Testis (tissue), 2 donors: ENCODE measurements at regions not wholly inside any gene's neighbourhood (a gene's known extent, or its start where the extent isn't known, plus 50 kb on each side); places are given as distances from the start of the nearest gene placed in this dataset.

Experiments used
- DNase-seq: peaks from one replicate; pipeline ENCODE4 v3.0.0-alpha.2; 2019
- H3K27ac ChIP-seq, 2 donors: fragments of 200-600 bp; sonication (generic); one replicate each; pipeline ENCODE4 v1.5.1; 2019
- H3K27me3 ChIP-seq: fragments of 200-600 bp; sonication (generic); one replicate; pipeline ENCODE4 v1.5.1; 2019
- H3K36me3 ChIP-seq: fragments of 200-600 bp; sonication (generic); one replicate; pipeline ENCODE4 v1.5.1; 2017; ENCODE audit warnings: low read depth; ENCODE audit errors: missing control alignments
- H3K4me1 ChIP-seq: fragments of 200-600 bp; sonication (generic); one replicate; pipeline ENCODE4 v1.5.1; 2019
- H3K4me3 ChIP-seq, 2 donors: fragments of 200-600 bp; sonication (generic); one replicate each; pipeline ENCODE4 v1.5.1; 2017 to 2019
- H3K9me3 ChIP-seq: fragments of 200-600 bp; sonication (generic); one replicate; pipeline ENCODE4 v1.5.1; 2017
- POLR2A ChIP-seq: fragments of 450-650 bp; IDR thresholded peaks from one replicate; pipeline ENCODE4 v1.6.1; 2017; ENCODE audit warnings: antibody characterized with exemption, mild to moderate bottlenecking, moderate library complexity
- WGBS, 2 donors: methylation state at CpG; one replicate each; pipeline ENCODE4 v1.1.5; 2018; 5-methylcytosine and 5-hydroxymethylcytosine counted together
- intact Hi-C: fragments of 100-400 bp; cut with DNase I; formaldehyde crosslinking; loops from one replicate; pipeline ENCODE4 v1.15.1; 2023; ENCODE audit warnings: low total_unique reads
- TF ChIP-seq, protein P1 (sequence below), 3 experiments: fragments of 450-650 bp in 2 of 3; fragments of 200-600 bp in 1 of 3; sonication (generic) in 1 of 3; IDR thresholded peaks; one replicate each; pipeline ENCODE4 v1.5.1; 2016 to 2019; ENCODE audit warnings: antibody characterized with exemption in 3 of 3, mild to moderate bottlenecking in 2 of 3, moderate library complexity in 1 of 3

DNA sequence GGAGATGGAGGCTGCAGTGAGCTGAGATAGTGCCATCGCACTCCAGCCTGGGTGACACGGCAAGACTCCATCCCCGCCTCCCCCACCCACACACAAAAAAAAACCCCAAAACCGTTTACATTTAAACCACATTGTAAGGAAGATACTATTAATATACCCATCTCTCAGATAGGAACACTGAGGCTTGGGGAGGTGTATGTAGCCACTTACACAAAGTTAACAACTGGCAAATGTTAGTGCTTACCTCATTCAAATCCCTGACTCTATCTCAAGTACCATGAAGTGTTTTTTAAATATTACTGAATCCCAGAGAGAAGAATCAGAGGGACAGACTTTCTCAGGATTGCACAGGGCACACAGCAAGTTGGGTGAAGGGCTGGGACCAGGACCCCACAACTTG lies 164.5 kb downstream of the MIAT start:
- WGBS, 2 donors = 90 to 94% methylated on average over 4 of the region's 4 CpGs
- H3K27ac ChIP-seq = no peak overlapping the region
- H3K9me3 ChIP-seq = no peaks in the 10 kb centered on the region
- TF ChIP-seq POLR2A = no peak
- TF ChIP-seq, protein P1, sequence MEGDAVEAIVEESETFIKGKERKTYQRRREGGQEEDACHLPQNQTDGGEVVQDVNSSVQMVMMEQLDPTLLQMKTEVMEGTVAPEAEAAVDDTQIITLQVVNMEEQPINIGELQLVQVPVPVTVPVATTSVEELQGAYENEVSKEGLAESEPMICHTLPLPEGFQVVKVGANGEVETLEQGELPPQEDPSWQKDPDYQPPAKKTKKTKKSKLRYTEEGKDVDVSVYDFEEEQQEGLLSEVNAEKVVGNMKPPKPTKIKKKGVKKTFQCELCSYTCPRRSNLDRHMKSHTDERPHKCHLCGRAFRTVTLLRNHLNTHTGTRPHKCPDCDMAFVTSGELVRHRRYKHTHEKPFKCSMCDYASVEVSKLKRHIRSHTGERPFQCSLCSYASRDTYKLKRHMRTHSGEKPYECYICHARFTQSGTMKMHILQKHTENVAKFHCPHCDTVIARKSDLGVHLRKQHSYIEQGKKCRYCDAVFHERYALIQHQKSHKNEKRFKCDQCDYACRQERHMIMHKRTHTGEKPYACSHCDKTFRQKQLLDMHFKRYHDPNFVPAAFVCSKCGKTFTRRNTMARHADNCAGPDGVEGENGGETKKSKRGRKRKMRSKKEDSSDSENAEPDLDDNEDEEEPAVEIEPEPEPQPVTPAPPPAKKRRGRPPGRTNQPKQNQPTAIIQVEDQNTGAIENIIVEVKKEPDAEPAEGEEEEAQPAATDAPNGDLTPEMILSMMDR (IDR thresholded peaks at IDR 0.05) = no peak
- intact Hi-C loops = no loop called here
- no peak overlapping the region for H3K4me3 ChIP-seq
- no peaks in the 10 kb centered on the region for H3K27me3 ChIP-seq
- H3K36me3 ChIP-seq = no peaks in the 10 kb centered on the region
- no peak for DNase-seq
- no peaks in the 10 kb centered on the region for H3K4me1 ChIP-seq

DNA sequence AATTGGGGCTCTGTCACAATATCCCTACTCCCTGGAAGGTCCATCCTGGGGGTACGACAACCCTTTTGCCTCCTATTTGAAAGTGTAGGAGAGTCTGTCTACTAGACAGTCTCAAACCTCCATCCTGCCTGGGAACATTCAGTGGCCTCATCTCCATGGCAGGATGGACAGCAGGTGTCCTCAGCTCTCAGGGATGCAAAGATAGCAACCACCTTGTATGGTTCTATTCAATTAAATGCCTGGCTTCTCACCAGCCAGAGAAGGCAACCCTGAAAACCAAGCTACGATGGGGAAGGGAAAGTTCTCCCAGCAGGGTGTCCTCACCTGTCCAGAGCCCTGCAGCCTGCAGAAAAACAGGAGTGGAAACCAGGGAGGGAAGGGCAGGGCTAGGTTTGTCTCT lies 164.9 kb downstream of the MIAT start:
- Histone ChIP-seq H3K36me3 (no peaks in the 10 kb centered on the region), H3K27ac (no peak overlapping the region), H3K9me3 (no peaks in the 10 kb centered on the region), H3K27me3 (no peaks in the 10 kb centered on the region), H3K4me3 (no peak overlapping the region), H3K4me1 (no peaks in the 10 kb centered on the region)
- intact Hi-C loops = no loop called here
- no peak for DNase-seq
- TF ChIP-seq, protein P1 (IDR thresholded peaks at IDR 0.05) = no peak
- TF ChIP-seq POLR2A = no peak
- WGBS, 2 donors = 63 to 69% methylated on average over 2 of the region's 2 CpGs

DNA sequence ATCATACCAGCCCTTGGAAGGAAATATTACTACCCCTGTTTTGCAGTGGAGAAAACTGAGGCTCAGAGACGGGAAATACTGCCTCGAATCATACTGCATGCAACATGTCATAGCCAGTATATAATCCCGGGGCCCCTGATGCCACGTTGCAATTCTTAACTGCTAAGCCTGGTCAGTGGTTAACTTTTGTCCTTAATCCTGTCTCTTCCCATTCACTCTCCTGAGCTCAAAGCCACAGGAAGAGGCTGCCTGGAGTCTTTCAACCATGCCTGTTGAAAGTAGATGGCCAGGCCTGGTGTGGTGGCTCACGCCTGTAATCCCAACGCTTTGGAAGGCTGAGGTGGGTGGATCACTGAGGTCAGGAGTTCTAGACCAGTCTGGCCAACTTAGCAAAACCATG lies 166.6 kb downstream of the MIAT start:
- no peaks in the 10 kb centered on the region for H3K27me3 ChIP-seq
- no peak for DNase-seq
- no peak for TF ChIP-seq POLR2A
- TF ChIP-seq, protein P1 (IDR thresholded peaks at IDR 0.05) = no peak
- no peaks in the 10 kb centered on the region for H3K4me1 ChIP-seq
- H3K9me3 ChIP-seq = no peaks in the 10 kb centered on the region
- H3K4me3 ChIP-seq = no peak overlapping the region
- H3K36me3 ChIP-seq = no peaks in the 10 kb centered on the region
- WGBS, 2 donors = 83 to 89% methylated on average over 6 of the region's 6 CpGs
- no peak overlapping the region for H3K27ac ChIP-seq
- intact Hi-C loops = no loop called here

DNA sequence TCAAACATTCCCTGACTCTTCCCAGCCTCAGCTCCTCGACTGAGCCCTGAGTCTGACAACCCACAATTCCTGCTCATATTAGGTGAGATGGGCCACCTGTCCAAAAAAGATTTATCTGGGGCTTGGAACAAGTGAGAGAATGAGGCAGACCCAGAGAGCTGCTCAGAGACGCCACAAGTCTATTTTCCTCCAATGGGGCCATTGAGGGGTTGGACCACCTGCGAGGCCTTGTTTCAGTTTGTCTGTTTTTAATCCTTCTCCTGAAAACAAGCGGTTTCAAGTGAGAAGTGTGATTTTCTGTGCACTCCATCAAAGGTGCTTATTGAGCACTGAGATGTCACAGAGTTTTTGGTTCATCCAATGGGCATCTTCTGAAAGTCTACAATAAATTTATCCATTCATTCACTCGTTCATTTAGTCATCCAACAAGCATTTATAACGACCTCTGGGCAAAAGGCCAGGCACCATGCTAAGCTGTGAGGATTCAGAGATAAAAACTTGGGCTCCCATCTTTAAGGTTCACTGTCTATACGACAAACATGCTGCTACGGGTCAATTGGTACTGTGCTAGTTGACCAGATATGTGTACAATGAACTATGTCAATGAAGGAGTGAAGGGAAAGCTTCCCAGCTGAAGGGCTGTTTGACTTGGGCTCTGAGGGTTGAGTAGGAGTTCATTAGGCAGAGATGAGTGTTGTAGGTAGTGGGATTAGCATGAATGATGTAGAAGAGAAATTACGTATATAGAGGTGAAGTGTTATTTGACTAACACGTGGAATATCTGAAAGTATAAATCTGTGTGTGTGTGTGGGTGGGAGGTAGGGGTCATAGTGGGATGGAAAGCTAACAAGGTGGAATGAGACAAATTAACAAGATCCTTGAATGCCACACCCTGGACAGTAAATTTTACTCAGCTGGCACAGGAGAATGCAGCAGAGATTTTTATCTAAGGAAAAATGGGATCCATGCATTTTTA lies 168.9 kb downstream of the MIAT start:
- intact Hi-C loops = no loop called here
- 73 to 76% methylated on average over 10 of the region's 10 CpGs for WGBS, 2 donors
- no peak for TF ChIP-seq POLR2A
- TF ChIP-seq, protein P1 (IDR thresholded peaks at IDR 0.05) = no peak
- no peaks in the 10 kb centered on the region for H3K36me3 ChIP-seq
- H3K9me3 ChIP-seq = no peaks in the 10 kb centered on the region
- no peak for DNase-seq
- no peaks in the 10 kb centered on the region for H3K27me3 ChIP-seq
- no peak overlapping the region for H3K27ac ChIP-seq
- H3K4me1 ChIP-seq = no peaks in the 10 kb centered on the region
- H3K4me3 ChIP-seq = no peak overlapping the region

DNA sequence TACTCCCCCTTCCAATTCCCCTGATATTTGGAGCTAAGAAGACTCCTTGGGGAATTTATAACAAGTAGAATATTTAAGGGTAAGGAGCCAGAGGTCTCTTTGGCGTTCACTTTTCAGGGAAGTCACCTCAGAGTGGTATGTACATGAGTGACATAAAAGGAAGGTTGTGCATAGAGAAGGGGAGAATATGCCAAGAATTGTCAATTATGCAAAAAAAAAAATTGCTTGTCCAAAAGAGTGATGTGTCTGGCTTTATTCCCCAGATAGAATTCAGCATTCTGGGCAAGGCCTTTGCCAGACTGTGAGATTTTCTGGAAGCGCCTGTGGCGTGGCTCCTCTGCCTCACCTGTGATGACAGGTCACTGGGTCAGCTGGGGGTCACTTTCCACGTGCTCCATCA lies 170.2 kb downstream of the MIAT start:
- no peaks in the 10 kb centered on the region for H3K4me1 ChIP-seq
- TF ChIP-seq, protein P1 (IDR thresholded peaks at IDR 0.05) = no peak
- TF ChIP-seq POLR2A = no peak
- H3K4me3 ChIP-seq = no peak overlapping the region
- no peak for DNase-seq
- H3K9me3 ChIP-seq = no peaks in the 10 kb centered on the region
- H3K27me3 ChIP-seq = no peaks in the 10 kb centered on the region
- no peaks in the 10 kb centered on the region for H3K36me3 ChIP-seq
- intact Hi-C loops = no loop called here
- WGBS, 2 donors = 85 to 88% methylated on average over 3 to 4 of the region's 4 CpGs
- H3K27ac ChIP-seq = no peak overlapping the region
